ENCODE measurements at regions not wholly inside any gene's neighbourhood (a gene's known extent, or its start where the extent isn't known, plus 50 kb on each side); places are given as distances from the start of the nearest gene placed in this dataset.

- no peak for FAIRE-seq
- TF ChIP-seq SIRT6 (IDR thresholded peaks at IDR 0.05; ENCODE audit: low read length) (no peak), KDM5A (IDR thresholded peaks at IDR 0.05; ENCODE audit: low read length) (no peak), KDM1A (IDR thresholded peaks at IDR 0.05; ENCODE audit: borderline replicate concordance, low read length) (no peak), YY1 (IDR thresholded peaks at IDR 0.05; ENCODE audit: low read depth, low read length) (no peak), BRCA1 (IDR thresholded peaks at IDR 0.05; ENCODE audit: low read depth, low read length) (no peak), ATF2 (IDR thresholded peaks at IDR 0.05; ENCODE audit: low read length) (no peak), TEAD4 (IDR thresholded peaks at IDR 0.05; ENCODE audit: low read depth, low read length) (no peak), RXRA (IDR thresholded peaks at IDR 0.05; ENCODE audit: insufficient read depth, low read depth, low read length) (no peak), SP2 (IDR thresholded peaks at IDR 0.05; ENCODE audit: low read length) (no peak), GTF2F1 (IDR thresholded peaks at IDR 0.05; ENCODE audit: borderline replicate concordance, low read depth, low read length) (no peak), RFX5 (IDR thresholded peaks at IDR 0.05; ENCODE audit: borderline replicate concordance, low read depth, low read length) (no peak), TAF1 (IDR thresholded peaks at IDR 0.05; ENCODE audit: low read depth, low read length) (no peak), CBX8 (IDR thresholded peaks at IDR 0.05; ENCODE audit: borderline replicate concordance, low read depth, low read length) (no peak), BACH1 (IDR thresholded peaks at IDR 0.05; ENCODE audit: low read length) (no peak)
Measured at GRCh38 chr18:46399303-46399702, 257.7 kb downstream of the LOXHD1 start.

More at GRCh38 chr18:46399303-46399702, 257.7 kb downstream of the LOXHD1 start:
- no peak for DNase-seq (ENCODE audit: low read depth in 1 of 2, low spot score in 2 of 2)
- Histone ChIP-seq H2BK20ac (ENCODE audit: low read length) (no peak overlapping the region), H4K91ac (replicated peaks; ENCODE audit: insufficient read length, low read length) (no peak overlapping the region), H3K14ac (ENCODE audit: insufficient read length) (no peak overlapping the region), H3K27me3 (replicated peaks in 1 of 4; ENCODE audit: control insufficient read depth in 3 of 4, extremely low read depth in 1 of 4, insufficient read depth in 3 of 4, low read length in 3 of 4) (no peaks in the 10 kb centered on the region; a peak in 2 of 7 replicates), H4K20me1 (replicated peaks in 1 of 2; ENCODE audit: control insufficient read depth in 1 of 2, insufficient read depth in 2 of 2, low read length in 2 of 2) (peaks cover 0 to 7% of the 10 kb centered on the region in 2 experiments), H2BK15ac (ENCODE audit: low read length) (no peak overlapping the region), H4K8ac (ENCODE audit: extremely low read depth, insufficient read depth, low read length) (no peak overlapping the region), H3K23me2 (ENCODE audit: low read depth, low read length) (peaks cover 8% of the 10 kb centered on the region; the same call in 1 of the 2 replicates), H3K4me1 (replicated peaks in 1 of 4; ENCODE audit: control insufficient read depth in 3 of 4, insufficient read depth in 4 of 4, low read length in 3 of 4) (no peaks in the 10 kb centered on the region; a peak in 1 of 7 replicates), H3K18ac (ENCODE audit: extremely low read depth, low read length) (no peak overlapping the region), H3K27ac (ENCODE audit: low read depth, low read length) (no peak overlapping the region), H3K79me1 (ENCODE audit: low read depth, low read length) (peaks cover 4% of the 10 kb centered on the region; the same call in 1 of the 2 replicates), H2BK5ac (ENCODE audit: low read depth, low read length) (no peak overlapping the region), H2BK12ac (ENCODE audit: low read depth, low read length) (no peak overlapping the region), H2AK5ac (ENCODE audit: low read depth, low read length) (no peak overlapping the region), H3K4me2 (ENCODE audit: insufficient read depth in 1 of 2, low read depth in 2 of 2, low read length in 2 of 2) (no peak overlapping the region), H3K9ac (replicated peaks in 1 of 4; ENCODE audit: extremely low read depth in 1 of 4, low read depth in 3 of 4, low read length in 3 of 4) (no peak overlapping the region), H3K4me3 (ENCODE audit: extremely low read depth in 1 of 4, insufficient read depth in 2 of 4, low read depth in 3 of 4, low read length in 4 of 4) (no peak overlapping the region), H3K36me3 (ENCODE audit: control insufficient read depth in 2 of 4, insufficient read depth in 4 of 4, low read length in 3 of 4) (no peaks in the 10 kb centered on the region), H2BK120ac (replicated peaks; ENCODE audit: low read depth, low read length) (no peak overlapping the region), H3K4ac (replicated peaks; ENCODE audit: insufficient read length, low read depth, low read length) (no peak overlapping the region), H4K5ac (ENCODE audit: insufficient read length, low read depth, low read length) (no peak overlapping the region), H3K56ac (replicated peaks; ENCODE audit: insufficient read length, low read depth, low read length) (no peak overlapping the region), H2AFZ (ENCODE audit: low read length) (no peak overlapping the region), H3K79me2 (ENCODE audit: control insufficient read depth in 1 of 2, insufficient read depth in 2 of 2, low read length in 2 of 2) (no peaks in the 10 kb centered on the region), H3K23ac (ENCODE audit: insufficient read length) (no peak overlapping the region), H3K9me3 (ENCODE audit: insufficient read depth in 2 of 2, low read depth in 1 of 2, low read length in 1 of 2) (no peaks in the 10 kb centered on the region)
- ChIA-PET POLR2A (ENCODE audit: partially characterized antibody) (no interaction called here), CTCF (ENCODE audit: partially characterized antibody) (interaction anchor here (1.3 to 1.6 kb wide), 2 partner anchors 59 to 118 kb away, joined by 3 to 9 read pairs; no protein-coding TSS in a partner anchor)
- WGBS, 2 experiments (ENCODE audit: extremely low coverage in 1 of 2, insufficient coverage in 1 of 2, insufficient read length in 1 of 2, insufficient replicate concordance in 2 of 2, low coverage in 1 of 2, low lambda C conversion rate in 2 of 2, missing lambda C conversion rate in 1 of 2), result 95% methylated on average over 6 of the region's 11 CpGs; no CpG with 5 or more reads in 1 of the 2 experiments

Data from H1 (cell line).